ENCODE measurements at regions not wholly inside any gene's neighbourhood (a gene's known extent, or its start where the extent isn't known, plus 50 kb on each side); places are given as distances from the start of the nearest gene placed in this dataset.

DNA sequence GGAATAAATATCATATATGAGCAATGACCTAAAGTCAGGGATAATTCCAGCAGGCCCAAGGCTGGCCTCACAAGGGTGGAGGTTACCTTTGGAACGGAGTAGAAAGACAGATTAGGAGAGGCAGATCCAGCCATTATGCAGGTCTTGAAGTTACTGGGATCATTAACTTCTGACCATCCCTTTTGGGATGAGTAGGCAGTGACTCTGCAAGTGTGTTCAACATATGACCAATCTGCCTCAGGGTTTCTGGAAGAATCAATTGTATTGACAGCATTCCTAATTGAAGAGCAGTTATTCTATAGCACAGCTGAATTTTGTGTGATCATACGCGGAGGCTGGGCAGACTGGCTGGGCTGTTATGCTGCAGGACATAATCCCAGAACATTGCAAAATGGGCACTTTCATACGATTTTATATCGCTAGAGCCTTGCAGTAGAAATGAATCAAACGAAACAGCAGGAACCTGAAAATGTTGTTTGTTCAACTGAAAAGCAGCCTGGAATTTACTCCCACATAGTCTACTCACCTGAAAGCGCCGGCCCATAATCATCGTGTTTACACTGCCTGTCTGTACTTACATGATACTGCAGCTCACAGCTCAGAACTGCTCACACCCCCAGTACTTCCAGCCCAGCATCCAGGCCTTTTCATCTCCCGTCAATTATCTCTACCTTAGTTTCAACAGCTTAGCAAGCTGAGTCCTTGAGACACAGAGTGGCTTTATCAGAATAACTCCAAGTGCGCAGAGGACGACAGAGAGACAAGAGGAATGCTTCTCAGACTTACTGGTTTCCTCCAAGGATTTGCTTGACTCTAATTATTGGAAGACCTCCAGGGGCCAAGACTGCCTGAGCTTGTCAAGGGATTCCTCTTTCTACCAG is 556.1 kb downstream of the EFNB2 start:
- TF ChIP-seq, protein P1, sequence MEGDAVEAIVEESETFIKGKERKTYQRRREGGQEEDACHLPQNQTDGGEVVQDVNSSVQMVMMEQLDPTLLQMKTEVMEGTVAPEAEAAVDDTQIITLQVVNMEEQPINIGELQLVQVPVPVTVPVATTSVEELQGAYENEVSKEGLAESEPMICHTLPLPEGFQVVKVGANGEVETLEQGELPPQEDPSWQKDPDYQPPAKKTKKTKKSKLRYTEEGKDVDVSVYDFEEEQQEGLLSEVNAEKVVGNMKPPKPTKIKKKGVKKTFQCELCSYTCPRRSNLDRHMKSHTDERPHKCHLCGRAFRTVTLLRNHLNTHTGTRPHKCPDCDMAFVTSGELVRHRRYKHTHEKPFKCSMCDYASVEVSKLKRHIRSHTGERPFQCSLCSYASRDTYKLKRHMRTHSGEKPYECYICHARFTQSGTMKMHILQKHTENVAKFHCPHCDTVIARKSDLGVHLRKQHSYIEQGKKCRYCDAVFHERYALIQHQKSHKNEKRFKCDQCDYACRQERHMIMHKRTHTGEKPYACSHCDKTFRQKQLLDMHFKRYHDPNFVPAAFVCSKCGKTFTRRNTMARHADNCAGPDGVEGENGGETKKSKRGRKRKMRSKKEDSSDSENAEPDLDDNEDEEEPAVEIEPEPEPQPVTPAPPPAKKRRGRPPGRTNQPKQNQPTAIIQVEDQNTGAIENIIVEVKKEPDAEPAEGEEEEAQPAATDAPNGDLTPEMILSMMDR (conservative IDR thresholded peaks at IDR 0.05; ENCODE audit: control insufficient read depth, insufficient read depth, low read depth, low read length) = no peak
- no peak for DNase-seq (ENCODE audit: low read depth)
- no peak overlapping the region for H3K4me3 ChIP-seq (ENCODE audit: control insufficient read depth, low read depth, low read length)

DNA sequence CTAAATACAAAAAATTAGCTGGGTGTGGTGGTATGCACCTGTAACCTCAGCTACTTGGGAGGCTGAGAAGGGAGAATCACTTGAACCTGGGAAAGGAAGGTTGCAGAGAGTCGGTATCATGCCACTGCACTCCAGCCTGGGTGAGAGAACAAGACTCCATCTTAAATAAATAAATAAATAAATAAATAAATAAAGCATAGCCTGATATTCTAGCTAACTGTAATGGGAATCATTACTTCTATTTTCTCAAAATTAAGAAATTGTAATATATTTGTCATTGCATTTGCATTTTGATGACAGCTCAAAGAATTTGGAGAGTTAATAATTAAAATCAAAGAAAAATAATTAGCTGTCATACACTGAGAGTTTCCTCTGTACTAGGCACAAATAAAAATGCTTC is 561.1 kb downstream of the EFNB2 start:
- TF ChIP-seq, protein P1 (conservative IDR thresholded peaks at IDR 0.05; ENCODE audit: control insufficient read depth, insufficient read depth, low read depth, low read length) = no peak
- H3K4me3 ChIP-seq (ENCODE audit: control insufficient read depth, low read depth, low read length) = no peak overlapping the region
- DNase-seq (ENCODE audit: low read depth) = no peak

DNA sequence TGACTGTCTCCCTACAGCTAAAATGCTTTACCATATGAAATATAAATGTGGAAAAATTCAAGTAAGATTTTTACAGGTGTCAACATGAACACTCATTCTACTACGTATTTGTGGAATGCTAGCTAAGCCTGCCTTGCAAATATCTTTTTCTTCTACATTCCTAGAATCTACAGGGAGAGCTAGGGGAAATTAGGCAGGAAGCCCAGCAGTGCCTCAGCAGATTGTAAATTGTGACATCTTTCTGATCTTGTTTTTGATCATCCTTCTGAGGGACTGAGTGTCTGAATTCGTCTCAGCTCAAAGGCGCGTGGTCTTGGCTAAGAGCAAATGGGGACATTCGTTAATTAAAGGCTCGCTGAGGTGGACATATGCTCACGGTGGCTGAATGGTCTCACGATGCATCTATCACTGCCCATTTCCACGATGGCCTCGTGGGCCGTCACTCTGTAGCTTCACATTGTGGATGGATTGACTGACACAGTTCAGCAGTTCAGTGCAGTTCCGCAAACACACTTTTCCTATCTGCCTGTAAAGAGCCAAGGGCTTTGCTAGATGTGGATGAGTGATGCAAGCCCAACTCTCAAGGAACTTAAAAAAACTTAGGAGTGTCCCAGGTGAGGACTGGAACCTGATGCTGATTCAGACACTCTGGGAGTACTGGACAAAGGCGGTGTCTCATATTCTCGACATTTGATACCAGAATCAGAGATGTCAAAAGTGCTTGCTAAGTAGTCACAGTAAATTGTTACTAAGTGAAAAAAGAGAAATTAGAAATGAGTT is 562.5 kb downstream of the EFNB2 start:
- TF ChIP-seq, protein P1 (conservative IDR thresholded peaks at IDR 0.05; ENCODE audit: control insufficient read depth, insufficient read depth, low read depth, low read length) = no peak
- no peak overlapping the region for H3K4me3 ChIP-seq (ENCODE audit: control insufficient read depth, low read depth, low read length)
- no peak for DNase-seq (ENCODE audit: low read depth)

DNA sequence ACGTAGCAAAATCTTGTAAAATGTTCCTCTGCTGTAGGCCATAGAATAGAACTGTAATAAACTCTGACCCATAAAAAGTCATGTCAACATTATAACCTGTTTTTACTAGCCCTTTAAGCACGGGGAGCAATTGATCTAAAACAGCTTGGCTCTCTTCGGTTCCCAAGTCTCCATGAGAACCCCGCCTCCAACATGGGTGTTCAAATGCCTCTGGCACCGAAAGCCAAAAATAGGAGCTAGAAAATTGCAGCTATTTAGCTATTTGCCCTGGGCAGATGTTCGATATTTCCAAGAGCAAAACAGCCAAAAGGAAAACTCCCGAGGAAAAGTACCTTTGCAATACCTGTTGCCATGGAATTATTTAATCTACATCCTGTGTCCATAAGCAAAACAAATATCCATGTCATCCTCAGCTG is 563.1 kb downstream of the EFNB2 start:
- H3K4me3 ChIP-seq (ENCODE audit: control insufficient read depth, low read depth, low read length) = no peak overlapping the region
- TF ChIP-seq, protein P1 (conservative IDR thresholded peaks at IDR 0.05; ENCODE audit: control insufficient read depth, insufficient read depth, low read depth, low read length) = no peak
- no peak for DNase-seq (ENCODE audit: low read depth)

DNA sequence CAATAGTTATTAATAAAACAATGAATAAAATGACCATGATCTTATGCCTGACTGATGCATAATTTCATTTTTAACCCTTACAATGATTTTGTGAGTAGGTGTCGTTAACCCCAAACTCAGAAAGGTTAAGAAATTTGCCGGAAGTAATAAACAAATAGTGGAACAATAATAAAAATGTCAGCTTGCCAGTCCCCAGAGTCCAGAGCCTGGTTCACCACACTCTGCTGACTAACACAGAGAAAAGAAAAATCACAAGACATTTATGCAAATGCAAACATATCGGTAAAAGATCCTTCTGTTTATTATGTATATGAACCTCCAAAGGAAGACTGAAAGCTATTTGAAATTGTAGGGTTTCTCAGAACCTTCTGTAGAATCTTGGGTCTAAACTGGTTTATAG is 563.7 kb downstream of the EFNB2 start:
- H3K4me3 ChIP-seq (ENCODE audit: control insufficient read depth, low read depth, low read length) = no peak overlapping the region
- no peak for DNase-seq (ENCODE audit: low read depth)
- TF ChIP-seq, protein P1 (conservative IDR thresholded peaks at IDR 0.05; ENCODE audit: control insufficient read depth, insufficient read depth, low read depth, low read length) = no peak

DNA sequence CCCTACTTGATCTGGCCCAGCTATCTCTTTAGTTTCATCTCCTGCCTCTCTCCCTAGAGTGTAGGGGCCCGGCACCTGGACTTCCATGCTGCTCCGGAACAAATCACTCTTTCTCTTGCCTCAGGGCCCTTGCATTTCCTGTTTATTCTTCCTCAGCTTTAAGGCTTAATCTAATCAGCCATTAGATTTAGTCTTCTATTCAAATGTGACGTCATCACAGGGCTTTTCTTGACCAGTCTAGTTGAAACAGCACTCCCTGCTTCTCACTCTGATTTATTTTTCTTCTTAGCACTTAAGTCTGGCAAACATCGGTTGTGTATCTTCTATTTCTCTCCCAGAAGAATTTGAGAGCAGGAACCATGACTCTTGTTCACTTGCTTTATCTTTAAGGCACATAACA is 564.1 kb downstream of the EFNB2 start:
- TF ChIP-seq, protein P1 (conservative IDR thresholded peaks at IDR 0.05; ENCODE audit: control insufficient read depth, insufficient read depth, low read depth, low read length) = no peak
- H3K4me3 ChIP-seq (ENCODE audit: control insufficient read depth, low read depth, low read length) = no peak overlapping the region
- no peak for DNase-seq (ENCODE audit: low read depth)
